ENCODE measurements at regions not wholly inside any gene's neighbourhood (a gene's known extent, or its start where the extent isn't known, plus 50 kb on each side); places are given as distances from the start of the nearest gene placed in this dataset.

GRCh38 chr5:90191352-90192045 is 218.1 kb downstream of the CETN3 start:
- TF ChIP-seq CTCF (IDR thresholded peaks at IDR 0.05): no peak
- TF ChIP-seq ZFX (IDR thresholded peaks at IDR 0.05; ENCODE audit: borderline replicate concordance): no peak
